ENCODE measurements at regions not wholly inside any gene's neighbourhood (a gene's known extent, or its start where the extent isn't known, plus 50 kb on each side); places are given as distances from the start of the nearest gene placed in this dataset.

DNA sequence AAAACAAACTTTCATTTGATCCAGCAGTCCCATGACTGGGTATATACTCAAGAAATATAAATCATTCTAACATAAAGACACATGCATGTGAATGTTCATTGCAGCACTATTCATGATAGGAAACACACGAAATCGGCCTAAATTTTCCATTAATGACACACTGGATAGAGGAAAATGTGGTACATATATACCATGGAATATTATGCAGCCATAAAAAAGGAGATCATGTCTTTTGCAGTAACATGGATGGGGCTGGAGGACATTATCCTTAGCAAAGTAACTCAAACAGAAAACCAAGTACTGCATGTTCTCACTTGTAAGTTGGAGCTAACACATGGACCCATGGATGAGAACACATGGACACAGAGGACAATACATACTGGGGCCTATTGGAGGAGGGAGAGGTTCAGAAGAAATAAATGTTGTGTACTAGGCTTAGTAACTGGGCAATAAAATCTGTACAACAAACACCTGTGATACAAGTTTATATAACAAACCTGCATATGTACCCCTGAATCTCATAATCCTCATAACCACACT is 283.6 kb downstream of the LMO7 start:
- no peak for DNase-seq

DNA sequence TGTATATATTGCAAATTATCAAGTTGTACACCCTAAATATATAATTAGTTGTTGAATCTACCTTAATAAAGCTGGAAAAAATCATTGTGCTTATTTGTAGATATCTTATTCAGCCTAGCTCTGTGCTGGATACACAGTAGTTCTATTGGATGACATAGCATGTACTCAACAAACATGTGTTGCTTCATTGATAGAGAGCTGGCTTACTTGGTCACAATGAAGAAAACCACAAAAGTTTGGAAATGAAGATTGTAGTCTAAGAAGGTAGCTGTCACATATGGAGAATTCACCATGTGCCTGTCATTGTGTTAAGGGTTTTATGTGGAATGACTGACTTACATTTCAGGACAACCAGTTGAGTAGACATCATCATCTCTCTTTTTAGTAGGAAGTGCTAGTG is 278.9 kb downstream of the LMO7 start:
- DNase-seq: no peak

DNA sequence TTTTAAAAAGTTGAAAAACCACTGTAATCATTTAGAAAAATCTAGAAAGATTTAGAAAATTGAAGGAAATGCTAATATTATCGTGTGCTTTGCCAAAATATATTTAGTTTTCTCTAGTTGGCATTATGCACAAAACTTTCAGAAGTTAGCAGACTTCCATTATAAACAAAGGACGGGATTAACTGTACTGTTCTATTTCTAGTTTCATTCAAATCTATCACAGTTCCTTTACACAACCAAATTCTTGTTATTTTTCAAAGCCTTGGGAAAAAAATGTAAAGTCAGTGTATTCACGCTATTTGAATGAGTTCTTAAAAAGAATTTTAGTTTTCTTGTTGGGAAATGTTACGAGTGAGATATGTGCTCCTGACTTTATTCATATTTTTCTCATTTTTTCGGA is 277.8 kb downstream of the LMO7 start:
- DNase-seq: no peak

DNA sequence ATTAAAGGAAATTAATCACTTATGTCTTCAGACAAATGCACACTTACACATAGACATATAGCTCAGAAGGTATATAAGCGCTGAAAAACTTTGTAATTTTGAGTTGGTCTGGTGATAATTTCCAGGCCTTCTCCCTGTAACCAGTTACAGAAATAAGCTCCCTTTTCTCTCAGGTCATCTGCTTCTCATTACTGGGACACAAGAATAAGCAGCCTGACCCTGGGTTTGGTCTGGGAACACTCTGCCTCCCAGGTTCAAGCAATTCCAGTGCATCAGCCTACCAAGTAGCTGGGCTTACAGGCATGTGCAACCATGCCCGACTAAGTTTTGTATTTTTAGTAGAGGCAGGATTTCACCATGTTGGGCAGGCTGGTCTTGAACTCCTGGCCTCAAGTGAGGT is 274.5 kb downstream of the LMO7 start:
- no peak for DNase-seq
